Stomach smooth muscle (tissue), 2 donors: ENCODE measurements at regions not wholly inside any gene's neighbourhood (a gene's known extent, or its start where the extent isn't known, plus 50 kb on each side); places are given as distances from the start of the nearest gene placed in this dataset.
"Not testable (repeated sequence)": the region's sequence is repeated elsewhere in the genome, so short reads cannot be mapped to it uniquely, and the experiment has no call there.

ENCODE experiments used
- H3K27ac ChIP-seq: one replicate; pipeline ENCODE4 v1.7.0; 2013; ENCODE audit warnings: mild to moderate bottlenecking, low read length, inconsistent platforms
- H3K27me3 ChIP-seq, 2 donors: one replicate each; pipeline ENCODE4 v1.7.0; 2013; ENCODE audit warnings: low read length in 2 of 2; ENCODE audit not compliant: insufficient read depth in 2 of 2, control insufficient read depth in 1 of 2
- H3K36me3 ChIP-seq, 2 donors: one replicate each; pipeline ENCODE4 v1.7.0; 2013; ENCODE audit warnings: low read length in 2 of 2; ENCODE audit not compliant: control insufficient read depth in 2 of 2, insufficient read depth in 2 of 2
- H3K4me1 ChIP-seq: one replicate; pipeline ENCODE4 v1.7.0; 2013; ENCODE audit warnings: low read length; ENCODE audit not compliant: control insufficient read depth, insufficient read depth
- H3K4me3 ChIP-seq, 2 donors: one replicate each; pipeline ENCODE4 v1.7.0; 2013; ENCODE audit warnings: low read length in 2 of 2
- H3K9ac ChIP-seq, 2 donors: one replicate each; pipeline ENCODE4 v1.7.0; 2013; ENCODE audit warnings: low read length in 2 of 2, mild to moderate bottlenecking in 1 of 2
- H3K9me3 ChIP-seq, 2 donors: one replicate each; pipeline ENCODE4 v1.7.0; 2013; ENCODE audit warnings: low read length in 2 of 2; ENCODE audit not compliant: control insufficient read depth in 2 of 2
- donor health status: healthy.
- donor health status: Pancreatic carcinoma.

GRCh38 chr3:106440672-106441071, 571.9 kb upstream of the CBLB start:
- Histone ChIP-seq H3K27me3 (no peaks in the 10 kb centered on the region), H3K4me3 (no peak overlapping the region), H3K9me3 (no peaks in the 10 kb centered on the region), H3K27ac (no peak overlapping the region), H3K9ac (no peak overlapping the region), H3K36me3 (no peaks in the 10 kb centered on the region), H3K4me1 (no peaks in the 10 kb centered on the region)

DNA sequence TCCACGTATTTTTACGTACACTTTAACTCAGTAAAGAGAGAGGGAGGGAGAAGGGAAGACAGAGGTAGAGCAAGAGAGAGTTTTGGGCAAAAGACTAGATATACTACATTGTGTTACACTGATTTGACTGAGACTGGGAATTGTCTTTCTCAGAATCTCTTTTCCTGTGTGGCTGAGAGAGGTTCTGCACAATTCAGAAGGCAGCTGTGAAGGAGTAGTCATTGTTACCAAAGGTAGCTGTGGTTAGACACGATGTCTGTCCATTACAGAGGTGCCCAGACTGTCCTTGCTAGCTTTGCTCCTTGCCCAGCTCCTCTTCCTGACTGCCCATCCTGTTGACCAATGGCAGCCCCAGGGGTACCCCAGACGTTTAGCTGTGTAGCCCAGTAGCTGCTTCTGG, 577.5 kb upstream of the CBLB start:
- H3K27me3 ChIP-seq = no peaks in the 10 kb centered on the region
- no peak overlapping the region for H3K4me3 ChIP-seq
- no peak overlapping the region for H3K9ac ChIP-seq
- H3K36me3 ChIP-seq = no peaks in the 10 kb centered on the region
- H3K27ac ChIP-seq = no peak overlapping the region
- H3K4me1 ChIP-seq = no peaks in the 10 kb centered on the region
- H3K9me3 ChIP-seq = no peaks in the 10 kb centered on the region

GRCh38 chr3:106447723-106448301, 579.0 kb upstream of the CBLB start:
- H3K9me3 ChIP-seq = no peaks in the 10 kb centered on the region
- no peak overlapping the region for H3K4me3 ChIP-seq
- no peaks in the 10 kb centered on the region for H3K36me3 ChIP-seq
- H3K27me3 ChIP-seq = no peaks in the 10 kb centered on the region
- H3K9ac ChIP-seq = no peak overlapping the region
- no peak overlapping the region for H3K27ac ChIP-seq
- no peaks in the 10 kb centered on the region for H3K4me1 ChIP-seq

DNA sequence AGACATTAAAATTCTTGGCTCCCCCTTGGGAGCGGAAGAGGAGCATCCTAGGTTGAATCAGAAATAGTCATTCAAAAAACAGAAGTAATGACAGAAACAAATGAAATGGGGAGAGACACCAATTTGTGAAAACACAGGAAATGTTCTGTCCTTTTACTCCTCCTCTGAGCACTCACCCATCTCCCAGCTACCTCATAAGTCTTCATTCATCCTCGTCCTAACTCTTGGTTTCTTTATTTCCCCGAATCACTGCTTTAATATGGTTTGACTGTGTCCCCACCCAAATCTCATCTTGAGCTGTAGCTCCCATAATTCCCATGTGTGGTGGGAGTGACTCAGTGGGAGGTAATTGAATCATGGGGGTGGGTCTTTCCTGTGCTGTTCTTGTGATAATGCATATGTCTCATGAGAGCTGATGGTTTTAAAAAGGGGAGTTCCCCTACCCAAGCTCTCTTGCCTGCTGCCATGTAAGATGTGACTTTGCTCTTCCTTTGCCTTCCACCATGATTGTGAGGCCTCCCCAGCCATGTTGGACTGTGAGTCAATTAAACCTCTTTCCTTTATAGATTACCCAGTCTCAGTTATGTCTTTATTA, 579.7 kb upstream of the CBLB start:
- H3K27ac ChIP-seq = not testable (repeated sequence)

DNA sequence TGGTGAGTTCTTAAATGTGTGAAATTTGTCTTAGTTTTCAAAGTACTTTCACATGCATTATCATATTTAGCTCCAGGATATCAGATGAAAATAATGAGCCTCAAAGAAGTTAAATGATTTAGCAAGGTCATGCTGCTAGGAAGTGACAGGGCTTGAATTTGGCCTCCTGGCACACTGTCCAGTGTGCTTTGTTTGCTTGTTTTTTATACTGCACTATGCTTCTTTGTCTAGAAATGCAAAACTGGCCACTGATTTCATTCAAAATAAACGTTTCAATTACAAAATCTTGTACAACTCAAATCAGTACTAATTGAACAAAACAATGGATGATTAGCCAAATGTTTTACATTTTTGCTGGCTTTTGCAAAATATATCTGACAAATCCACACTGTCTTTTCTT, 583.3 kb upstream of the CBLB start:
- Histone ChIP-seq H3K36me3 (no peaks in the 10 kb centered on the region), H3K27me3 (no peaks in the 10 kb centered on the region), H3K27ac (no peak overlapping the region), H3K4me3 (no peak overlapping the region), H3K4me1 (no peaks in the 10 kb centered on the region), H3K9me3 (no peaks in the 10 kb centered on the region), H3K9ac (no peak overlapping the region)

More for the DNA sequence above, 579.7 kb upstream of the CBLB start:
- H3K4me1 ChIP-seq, H3K27me3 ChIP-seq, H3K9ac ChIP-seq, H3K4me3 ChIP-seq, H3K36me3 ChIP-seq, H3K9me3 ChIP-seq: not testable (repeated sequence)

DNA sequence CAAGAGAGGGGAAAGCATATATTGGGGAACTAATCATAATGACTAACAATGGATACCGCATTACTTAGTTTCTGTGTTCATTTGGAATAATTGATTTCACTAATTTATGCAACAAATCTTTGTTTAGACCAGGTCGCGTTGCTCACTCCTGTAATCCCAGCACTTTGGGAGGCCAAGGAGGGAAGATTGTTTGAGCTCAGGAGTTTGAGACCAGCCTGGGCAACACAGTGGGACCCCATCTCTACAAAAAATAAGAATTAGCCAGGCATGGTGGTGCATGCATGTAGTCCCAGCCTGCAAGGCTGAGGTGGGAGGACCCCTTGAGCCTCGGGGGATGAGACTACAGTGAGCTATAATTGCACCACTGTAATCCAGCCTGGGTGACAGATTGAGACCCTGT, 585.7 kb upstream of the CBLB start:
- Histone ChIP-seq H3K27ac (no peak overlapping the region), H3K4me1 (no peaks in the 10 kb centered on the region), H3K36me3 (no peaks in the 10 kb centered on the region), H3K27me3 (no peaks in the 10 kb centered on the region), H3K9ac (no peak overlapping the region), H3K4me3 (no peak overlapping the region), H3K9me3 (no peaks in the 10 kb centered on the region)

DNA sequence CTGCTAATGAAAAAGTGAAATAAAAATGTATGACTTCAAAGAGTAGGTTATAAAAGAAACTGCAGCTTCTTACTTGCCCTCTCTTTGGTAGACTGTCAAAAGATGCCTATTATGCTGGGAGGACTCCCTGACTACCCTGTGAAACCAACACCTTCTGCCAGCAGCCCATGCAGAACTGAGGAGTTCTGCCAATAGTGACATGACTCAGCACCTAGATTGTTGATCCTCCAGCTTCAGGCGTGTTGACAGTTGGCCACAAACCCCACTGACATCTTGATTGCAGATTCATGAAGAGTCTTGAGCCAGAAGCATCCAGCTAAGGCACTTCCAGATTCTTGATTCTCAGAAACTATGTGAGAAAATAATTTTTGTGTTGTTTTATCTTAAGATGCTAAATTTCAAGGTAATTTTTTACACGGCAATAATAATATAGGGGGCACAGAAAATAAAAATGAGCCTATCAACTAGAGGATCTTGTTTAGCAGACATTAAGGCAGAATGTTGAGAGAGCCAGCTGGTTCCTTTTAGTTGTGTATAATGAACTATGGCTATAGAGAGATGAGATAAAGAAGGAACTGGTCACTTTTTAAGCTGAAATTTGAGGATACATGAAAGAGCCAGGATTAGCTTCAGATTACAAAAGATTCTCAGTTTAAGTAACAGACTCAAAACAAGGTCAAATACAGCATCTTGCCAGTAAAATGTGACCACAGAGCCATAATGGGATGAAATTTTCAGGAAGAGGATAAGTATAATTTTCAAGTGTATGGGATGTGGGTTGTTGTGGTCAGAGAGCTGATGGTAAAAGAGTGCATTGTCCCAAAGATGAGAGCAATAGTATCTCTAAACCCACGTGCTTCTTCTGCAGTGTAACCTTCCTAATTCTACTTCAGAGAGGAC, 588.7 kb upstream of the CBLB start:
- H3K27me3 ChIP-seq = no peaks in the 10 kb centered on the region
- H3K4me1 ChIP-seq = no peaks in the 10 kb centered on the region
- no peaks in the 10 kb centered on the region for H3K36me3 ChIP-seq
- H3K27ac ChIP-seq = no peak overlapping the region
- no peaks in the 10 kb centered on the region for H3K9me3 ChIP-seq
- no peak overlapping the region for H3K9ac ChIP-seq
- H3K4me3 ChIP-seq = no peak overlapping the region

GRCh38 chr3:106458952-106459351, 590.1 kb upstream of the CBLB start:
- Histone ChIP-seq H3K9me3 (no peaks in the 10 kb centered on the region), H3K4me3 (no peak overlapping the region), H3K36me3 (no peaks in the 10 kb centered on the region), H3K4me1 (no peaks in the 10 kb centered on the region), H3K27me3 (no peaks in the 10 kb centered on the region), H3K9ac (no peak overlapping the region), H3K27ac (no peak overlapping the region)

DNA sequence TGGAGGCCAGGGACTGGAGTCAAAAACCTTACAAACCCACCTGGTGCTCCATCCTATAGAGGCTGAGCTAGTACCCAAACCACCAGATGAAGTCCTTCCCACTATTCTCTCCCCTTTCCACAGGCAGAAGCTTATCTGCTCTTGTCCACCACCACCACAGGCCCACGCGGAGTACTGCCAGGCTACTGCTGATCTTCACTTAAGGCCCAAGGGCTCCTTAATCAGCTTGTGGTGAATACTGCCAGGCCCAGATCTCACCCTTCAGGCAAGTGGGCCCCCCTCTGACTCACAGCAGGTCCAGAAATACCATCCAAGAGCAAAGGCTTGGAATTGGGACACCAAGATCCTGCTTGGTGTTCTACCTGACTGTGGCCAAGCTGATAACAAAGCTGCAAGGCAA, 598.1 kb upstream of the CBLB start:
- Histone ChIP-seq H3K27ac (no peak overlapping the region), H3K4me3 (no peak overlapping the region), H3K4me1 (no peaks in the 10 kb centered on the region), H3K27me3 (no peaks in the 10 kb centered on the region), H3K9me3 (no peaks in the 10 kb centered on the region), H3K9ac (no peak overlapping the region), H3K36me3 (no peaks in the 10 kb centered on the region)

- Histone ChIP-seq H3K27me3 (no peaks in the 10 kb centered on the region), H3K9me3 (no peaks in the 10 kb centered on the region), H3K36me3 (no peaks in the 10 kb centered on the region), H3K4me3 (no peak overlapping the region), H3K9ac (no peak overlapping the region), H3K27ac (no peak overlapping the region), H3K4me1 (no peaks in the 10 kb centered on the region)
Observed at GRCh38 chr3:106473576-106474475, 605.0 kb upstream of the CBLB start.
